ENCODE measurements at regions not wholly inside any gene's neighbourhood (a gene's known extent, or its start where the extent isn't known, plus 50 kb on each side); places are given as distances from the start of the nearest gene placed in this dataset.
"Not testable (repeated sequence)": the region's sequence is repeated elsewhere in the genome, so short reads cannot be mapped to it uniquely, and the experiment has no call there.

DNA sequence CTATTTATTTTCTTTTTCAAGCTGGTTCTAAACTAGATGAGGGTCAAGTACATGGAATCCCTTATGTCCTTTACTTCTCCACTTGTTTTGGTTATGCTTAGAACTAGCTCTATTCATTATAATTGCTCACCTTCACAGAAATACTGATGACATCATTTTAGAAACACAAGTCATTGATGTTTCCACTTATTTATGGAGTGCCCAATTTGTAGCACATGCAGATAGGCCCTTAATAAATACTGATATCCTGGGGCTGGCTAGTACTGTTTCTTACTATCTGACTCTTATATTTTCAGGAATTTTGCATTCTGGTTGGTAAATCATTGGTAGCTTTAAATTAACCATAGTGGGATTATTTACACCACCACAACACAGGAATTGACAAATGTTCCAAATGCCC lies 112.2 kb downstream of the NAA11 start:
- FAIRE-seq = no peak

DNA sequence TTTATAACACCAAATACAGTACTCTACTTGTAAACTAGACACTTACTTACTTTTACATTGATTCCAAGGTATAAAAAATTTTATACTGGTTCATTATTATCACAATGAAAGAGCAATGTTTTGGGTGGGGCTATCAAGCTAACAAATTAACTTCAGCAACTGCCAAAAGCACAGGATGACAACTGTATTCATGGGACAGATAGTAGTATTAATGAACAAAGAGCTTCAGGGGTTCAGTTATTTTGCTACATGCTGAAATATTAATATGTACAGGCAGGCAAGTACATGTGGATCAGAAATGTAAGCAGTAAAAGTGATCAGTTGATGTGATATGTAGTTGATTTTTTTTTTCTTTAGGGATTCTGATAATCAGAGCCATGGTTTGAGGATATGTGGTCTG lies 112.9 kb downstream of the NAA11 start:
- no peak for FAIRE-seq

DNA sequence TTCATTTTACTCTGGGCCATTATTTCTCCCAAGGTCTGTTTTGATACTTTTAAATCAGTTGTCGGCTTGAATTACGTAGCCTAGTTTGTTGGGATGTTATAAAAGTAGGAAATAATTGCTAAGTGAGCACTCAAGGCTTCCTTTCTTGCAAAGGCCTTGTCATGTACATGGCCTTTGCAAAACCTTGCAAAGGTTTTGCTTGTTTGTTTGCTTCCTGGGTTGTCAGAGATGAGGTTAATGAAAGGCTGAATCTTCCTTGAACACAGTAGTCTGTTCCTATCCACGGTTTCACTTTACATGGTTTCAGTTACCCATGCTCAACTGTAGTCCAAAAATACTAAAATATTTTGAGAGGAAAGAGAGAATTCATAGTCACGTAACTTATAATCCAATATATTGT lies 113.5 kb downstream of the NAA11 start:
- no peak for FAIRE-seq

DNA sequence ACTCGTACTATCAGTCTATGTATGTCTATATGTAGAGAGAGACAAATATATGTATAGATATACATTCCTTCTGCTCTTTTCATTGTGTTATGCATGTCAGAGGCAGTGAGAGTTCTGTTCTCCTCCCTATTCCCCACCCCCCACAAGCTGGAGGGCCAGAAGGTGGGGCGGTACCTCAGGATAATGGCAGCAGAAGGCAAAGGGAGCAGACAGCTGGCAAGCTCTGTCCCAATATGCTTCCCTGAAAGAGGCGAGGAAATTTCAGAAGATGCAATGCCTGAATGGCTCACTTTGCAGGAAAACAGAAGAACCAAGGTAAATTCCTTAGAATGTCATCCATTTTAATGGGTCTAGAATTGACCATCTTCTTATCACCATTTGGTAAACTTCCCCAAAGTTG lies 114.4 kb downstream of the NAA11 start:
- no peak for FAIRE-seq

DNA sequence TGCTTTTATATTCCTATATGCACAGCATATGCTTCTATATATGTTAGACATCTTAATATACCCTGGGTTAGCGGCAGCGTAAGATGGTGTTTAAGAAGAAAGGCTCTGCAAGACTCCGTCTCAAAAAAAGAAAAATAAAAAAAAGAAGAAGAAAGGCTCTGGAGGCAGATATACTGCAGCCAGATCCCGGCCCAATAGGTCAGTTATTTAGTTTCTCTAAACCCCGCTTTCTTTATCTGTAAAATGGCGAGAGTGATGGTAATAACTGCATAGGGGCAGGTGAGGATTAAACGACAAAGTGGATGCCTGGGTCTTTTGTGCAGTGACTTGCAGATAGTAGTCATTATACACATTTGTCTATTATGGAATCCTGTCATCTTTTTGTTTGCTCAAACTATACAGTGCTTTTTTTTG lies 115.2 kb downstream of the NAA11 start:
- FAIRE-seq = no peak

DNA sequence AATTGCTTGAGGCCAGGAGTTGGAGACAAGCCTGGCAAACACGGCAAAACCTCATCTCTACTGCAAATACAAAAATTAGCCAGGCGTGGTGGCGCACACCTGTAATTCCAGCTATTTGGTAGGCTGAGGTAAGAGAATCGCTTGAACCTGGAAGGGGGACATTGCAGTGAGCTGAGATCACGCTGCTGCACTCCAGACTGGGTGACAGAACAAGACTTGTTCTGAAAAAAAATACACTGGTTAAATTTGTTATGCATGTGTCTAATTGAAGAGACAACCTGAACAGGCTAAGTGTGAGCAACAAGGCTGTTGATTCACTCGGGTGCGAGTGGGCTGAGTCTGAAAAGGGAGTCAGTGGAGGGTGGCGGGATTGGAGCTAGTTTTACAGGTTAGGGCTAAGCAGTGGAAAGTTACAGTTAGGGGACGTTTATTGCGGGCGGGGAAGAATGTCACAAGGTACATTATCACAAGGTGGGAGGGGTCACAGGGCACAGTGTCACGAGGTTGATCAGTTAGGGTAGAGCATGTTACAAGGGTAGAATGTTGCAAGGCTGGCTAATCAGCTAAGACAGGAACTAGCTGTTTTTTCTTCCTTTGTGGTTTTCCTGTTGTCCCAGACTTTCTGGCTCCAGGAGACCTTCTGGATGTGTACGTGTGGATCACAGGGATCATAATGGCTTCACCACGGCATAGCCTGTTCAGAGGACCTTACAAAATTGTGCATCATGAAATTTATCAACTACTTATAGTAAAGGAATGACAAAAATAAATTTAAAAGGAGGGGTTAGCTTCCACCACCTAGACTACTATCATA lies 115.8 kb downstream of the NAA11 start:
- no peak for FAIRE-seq

DNA sequence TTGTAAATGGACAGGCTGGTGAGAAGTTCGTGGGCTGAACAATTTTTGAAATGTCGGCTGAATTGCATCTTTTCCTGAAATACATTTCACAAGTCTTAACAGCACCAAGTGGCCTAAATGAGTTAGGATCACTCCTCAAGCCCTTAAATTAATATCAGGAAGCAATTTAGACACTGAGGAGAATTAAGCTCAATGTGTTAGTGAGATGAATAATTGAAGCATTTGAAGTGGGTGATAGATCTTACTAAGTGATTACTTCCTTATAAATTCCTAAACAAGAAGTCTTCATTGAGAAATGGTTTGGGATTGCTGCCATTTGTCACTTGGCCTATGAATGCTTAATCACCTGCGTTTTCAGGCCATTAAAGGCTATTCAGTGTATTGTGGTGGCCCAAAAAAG lies 116.8 kb downstream of the NAA11 start:
- no peak for FAIRE-seq

DNA sequence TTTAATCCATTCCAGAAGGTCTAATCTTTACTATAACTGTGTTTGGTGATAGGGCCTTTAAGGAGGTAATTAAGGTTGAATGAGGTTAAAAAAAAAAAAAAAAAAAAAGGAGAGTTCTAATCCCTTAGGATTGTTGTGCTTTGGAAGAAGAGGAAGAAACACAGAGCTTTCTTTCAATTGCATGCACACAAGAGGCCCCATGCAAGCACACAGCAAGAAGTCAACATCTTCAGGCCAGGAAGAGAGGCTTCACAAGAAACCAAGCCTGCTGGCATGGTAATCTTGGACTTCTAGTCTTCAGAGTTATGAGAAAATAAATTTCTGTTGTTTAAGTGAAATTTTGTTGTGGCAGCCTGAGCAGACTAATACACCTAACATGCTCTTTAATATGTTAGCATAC lies 118.6 kb downstream of the NAA11 start:
- no peak for FAIRE-seq

DNA sequence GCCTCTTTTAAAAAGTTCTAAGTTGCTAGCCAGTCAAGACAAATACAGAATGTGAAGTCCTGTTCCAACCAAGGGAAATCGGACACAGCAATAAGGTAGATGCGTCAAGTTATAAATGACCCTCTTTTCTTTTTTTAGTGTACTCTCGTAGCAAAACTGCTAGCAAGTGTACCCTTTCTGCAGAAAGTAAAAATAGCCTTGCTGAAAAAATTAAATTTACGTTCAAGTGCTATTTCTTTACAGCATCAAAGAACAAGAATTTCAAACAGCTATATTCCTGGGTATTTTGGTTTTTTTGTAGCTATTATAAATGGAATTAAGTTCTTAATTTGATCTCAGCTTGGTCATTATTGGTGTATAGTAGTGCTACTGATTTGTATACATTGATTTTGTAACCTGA lies 119.2 kb downstream of the NAA11 start:
- no peak for FAIRE-seq

DNA sequence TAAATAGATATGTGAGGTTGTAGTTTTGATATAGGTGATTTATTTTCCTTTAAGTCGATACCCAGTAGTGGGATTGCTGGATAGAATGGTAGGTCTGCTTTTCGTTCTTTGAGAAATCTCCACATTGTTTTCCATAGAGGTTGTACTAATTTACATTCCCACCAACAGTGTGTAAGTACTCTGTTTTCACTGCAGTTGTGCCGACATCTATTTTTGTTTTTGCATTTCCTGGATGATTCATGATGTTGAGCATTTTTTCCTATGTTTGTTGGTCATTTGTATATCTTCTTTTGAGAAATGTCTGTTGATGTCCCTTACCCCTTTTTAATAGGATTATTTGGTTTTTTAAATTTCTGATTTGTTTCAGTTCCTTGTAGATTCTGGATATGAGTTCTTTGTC lies 120.7 kb downstream of the NAA11 start:
- no peak for FAIRE-seq

DNA sequence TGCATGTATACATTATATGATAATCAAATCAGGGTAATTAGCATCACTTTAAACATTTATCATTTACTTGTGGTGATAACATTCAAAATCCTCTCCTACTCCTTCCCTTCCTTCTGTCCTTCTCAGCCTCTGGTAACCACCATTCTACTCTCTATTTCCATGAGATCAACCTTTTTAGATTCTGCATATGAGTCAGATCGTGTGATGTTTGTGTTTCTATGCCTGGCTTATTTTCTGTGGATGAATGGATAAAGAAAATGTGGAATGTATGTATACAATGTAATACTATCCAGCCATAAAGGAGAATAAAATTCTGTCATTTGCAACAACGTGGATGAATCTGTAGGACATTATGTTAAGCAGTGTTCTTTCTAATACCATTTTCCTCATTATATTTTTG lies 123.9 kb downstream of the NAA11 start:
- FAIRE-seq = no peak

DNA sequence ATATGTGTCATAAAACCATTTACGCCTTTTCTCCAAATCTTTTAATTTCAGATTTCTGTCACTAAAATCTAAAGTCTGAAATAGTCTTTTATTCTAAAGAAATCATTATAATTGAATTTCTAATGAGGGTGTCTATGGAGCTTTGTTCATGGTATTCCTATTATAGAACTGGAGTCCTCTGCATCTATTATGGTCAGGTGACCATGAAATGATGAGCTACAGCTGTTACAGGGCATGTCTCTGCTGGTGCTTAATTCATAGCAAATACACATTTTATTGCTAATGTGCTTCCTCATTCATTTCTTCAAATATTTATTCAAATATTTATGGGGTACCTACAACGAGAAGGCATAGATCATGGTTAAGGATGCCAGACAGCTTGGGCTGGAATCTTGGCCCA lies 126.1 kb downstream of the NAA11 start:
- FAIRE-seq = no peak

DNA sequence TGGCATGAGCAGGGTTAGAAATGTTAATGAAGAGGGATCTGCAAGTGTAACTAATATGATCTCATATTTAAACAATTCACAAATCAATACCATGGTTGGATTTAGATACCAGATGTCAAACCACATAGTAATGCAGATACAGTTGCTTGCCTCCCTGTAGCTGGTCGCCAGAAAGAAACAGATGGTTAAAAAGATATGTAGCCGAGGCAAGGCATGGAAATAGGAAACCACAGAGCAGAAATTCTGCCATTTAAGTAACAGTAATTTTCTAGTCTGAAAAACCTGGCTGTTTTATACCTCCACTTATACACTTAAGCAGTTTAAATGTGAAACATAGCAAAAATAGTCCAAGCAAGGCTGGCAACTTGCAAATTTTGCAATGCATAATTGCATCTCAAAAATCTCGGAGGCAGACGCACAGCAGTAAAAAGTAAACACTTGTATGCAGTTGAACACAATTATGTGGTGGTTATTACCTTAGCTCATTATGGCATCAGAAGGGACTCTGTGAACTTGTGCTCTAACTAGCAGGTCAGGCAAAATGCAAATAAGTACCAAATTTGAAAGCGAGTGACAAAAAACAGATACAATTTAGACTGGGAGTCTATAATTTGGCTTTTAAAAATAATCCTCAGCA lies 126.8 kb downstream of the NAA11 start:
- FAIRE-seq = no peak

DNA sequence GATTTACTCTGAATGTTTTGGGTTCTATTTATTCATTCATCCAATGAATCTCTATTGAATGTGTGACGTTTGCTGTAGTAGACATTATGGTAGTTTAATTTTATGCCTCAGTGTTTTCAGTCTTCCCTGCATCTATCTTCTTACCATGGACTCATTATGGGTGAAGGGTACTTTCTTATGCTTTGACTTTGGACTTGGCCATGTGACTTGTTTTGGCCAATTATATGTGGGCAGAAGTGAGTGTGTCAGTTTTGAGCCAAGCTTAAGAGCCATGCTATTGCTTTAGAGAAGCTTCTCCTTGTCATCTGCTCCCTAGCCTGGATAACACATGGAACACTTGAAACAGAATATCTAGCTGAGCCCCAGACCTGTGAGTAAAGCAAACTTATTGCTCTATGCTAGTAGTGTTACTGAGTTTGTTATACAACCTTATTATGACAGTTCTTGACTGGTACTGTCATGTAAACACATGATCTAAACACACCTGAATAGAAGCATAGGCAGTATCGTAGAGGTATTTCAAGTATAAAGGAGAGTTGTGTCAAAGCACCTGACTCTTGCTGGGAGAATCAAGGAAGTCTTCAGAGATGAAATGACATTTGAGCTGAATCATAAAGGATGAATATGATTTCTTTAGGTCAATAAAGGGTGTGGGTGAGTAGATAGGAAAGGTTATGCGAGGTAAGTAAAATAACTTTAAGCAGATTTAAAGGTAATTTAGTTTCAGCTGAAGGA lies 128.4 kb downstream of the NAA11 start:
- no peak for FAIRE-seq

DNA sequence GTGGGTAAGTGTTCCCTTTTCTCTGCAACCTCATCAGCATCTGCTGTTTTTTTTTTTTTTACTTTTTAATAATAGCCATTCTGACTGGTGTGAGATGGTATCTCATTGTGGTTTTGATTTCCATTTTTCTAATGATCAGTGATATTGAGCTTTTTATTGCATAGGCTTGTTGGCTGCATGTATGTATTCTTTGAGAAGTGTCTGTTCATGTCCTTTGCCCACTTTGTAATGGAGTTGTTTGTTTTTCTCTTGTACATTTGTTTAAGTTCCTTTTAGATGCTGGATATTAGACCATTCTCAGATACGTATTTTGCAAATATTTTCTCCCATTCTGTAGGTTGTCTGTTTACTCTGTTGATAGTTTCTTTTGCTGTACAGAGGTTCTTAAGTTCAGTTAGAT lies 134.6 kb downstream of the NAA11 start:
- not testable (repeated sequence) for FAIRE-seq

DNA sequence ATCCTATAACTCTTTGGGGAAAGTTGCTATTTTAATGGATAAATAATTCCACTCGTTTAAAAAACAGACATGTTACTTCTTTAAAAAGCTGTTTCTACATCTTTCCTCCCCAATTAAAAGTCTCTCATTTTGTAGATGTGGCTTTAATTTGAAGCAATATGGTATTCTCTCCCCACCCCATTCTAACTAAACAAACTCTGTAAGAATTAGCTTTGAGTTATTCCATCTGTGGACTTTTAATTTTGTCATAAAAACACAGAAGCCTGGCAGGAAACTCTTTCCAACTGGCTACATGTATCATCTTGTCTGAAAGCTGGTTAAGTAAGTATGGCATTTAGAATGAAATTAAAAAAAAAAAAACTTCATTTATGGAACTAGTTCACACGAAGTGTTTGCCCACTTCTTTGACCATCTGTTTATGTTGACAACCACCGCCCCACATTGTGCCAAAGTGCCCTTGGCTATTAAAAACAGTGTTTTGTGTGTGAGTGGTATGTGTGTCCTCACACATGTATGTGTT lies 140.3 kb downstream of the NAA11 start:
- no peak for FAIRE-seq

DNA sequence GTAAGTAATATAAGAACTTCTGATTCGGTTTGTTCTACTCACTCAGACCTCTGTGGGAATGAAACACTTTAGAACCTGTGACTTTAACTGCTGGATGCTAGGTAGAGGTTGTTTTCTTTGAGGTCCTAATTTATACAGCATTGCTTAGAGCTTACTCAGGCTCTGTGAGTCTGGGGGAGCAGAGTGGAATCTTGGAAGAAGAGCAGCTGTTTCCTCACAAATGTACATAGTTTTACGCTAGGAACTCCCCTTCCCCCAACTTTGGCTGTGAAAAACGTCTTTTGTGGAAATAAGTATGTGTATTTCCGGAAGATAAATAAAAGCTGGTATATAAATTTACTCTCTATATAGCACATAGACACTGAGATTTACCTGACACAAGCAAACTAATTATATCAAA lies 141.4 kb downstream of the NAA11 start:
- FAIRE-seq = no peak

DNA sequence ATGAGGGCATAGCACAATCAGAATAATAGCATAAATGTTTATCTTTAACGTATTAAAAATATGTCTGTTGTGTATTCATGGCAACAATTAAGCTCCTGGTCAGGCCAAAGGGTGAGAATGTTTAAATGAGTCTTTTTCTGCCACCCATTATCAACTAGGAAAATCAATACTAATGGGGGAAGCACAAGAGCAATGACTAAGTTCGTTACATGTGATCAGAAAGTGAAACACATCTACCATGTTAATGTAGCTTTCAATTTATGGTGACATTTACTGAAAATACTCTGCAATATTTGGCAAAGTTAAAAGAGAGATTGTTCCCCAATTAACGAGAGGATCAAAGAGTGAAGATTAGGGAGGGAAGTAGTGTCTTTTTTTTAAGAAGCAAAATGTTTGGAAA lies 143.7 kb downstream of the NAA11 start:
- no peak for FAIRE-seq

DNA sequence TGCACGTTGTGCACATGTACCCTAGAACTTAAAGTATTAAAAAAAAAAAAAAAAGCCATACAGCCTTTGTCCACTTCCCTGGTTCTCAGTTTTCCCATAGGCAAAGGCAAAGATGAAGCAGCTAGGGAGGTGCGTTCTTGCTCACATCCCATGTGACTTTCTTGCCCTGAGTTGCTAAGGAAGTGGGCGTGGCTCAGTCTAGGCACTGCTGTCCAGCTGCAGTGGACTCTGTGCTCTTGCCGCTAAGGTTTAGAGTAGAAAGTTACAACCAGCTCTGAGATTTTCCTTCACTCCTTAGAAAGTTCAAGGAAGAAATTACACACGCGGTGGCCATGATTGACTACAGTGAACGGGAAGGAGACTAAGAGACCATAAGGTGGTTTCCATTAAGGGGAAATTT lies 144.7 kb downstream of the NAA11 start:
- no peak for FAIRE-seq

DNA sequence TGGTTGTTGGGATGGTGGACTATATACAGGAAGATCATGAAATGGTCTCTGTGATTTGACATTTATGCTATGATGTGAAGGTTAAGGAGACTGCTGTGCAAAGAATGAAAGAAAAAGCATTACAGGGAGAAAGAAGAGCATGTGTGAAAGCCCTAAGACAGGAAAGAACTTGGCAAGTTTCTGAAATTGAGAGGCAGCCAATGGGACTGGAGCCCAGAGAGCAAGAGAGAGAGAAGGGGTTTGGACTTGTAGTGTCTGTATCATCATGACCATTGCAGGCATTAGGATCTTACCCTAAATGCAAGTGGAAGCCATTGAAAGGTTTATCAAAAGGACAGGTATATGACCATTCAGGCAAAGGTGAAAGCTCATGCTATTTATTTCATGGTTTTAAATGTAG lies 147.1 kb downstream of the NAA11 start:
- no peak for FAIRE-seq

DNA sequence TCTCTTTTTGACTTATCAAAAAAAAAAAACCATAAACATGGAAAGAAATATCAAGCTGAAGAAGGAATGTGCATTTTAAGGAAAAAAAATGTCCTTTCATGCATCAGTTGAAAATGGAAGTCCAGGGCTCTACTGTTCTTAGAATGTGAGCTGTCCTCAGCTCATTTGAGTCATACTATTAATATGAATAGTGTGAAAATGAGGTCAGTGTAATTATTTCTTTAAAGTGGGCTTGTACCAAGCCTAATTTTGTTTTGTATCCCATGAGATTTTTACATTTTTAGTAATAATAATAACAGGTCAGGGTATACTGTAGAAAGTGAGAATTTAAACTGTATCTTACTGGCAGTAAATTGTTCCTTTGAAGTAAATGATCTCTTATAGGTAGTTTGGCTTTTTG lies 148.5 kb downstream of the NAA11 start:
- FAIRE-seq = no peak

DNA sequence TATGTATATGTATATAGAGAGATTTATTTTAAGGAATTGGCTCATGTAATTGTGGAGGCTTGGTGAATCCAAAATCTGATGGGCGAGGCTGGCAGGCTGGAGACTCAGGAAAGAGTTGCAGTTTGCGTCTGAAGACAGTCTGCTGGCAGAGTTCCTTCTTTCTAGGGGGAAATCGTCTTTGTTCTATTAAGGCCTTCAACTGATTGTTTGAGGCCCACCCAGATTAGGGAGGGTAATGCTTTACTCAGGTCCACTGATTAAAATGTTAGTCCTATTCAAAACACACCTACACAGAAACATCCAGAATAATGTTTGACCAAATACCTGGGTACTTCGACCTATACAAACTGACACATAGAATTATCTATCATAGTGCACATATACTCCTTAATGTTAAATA lies 149.5 kb downstream of the NAA11 start:
- no peak for FAIRE-seq

DNA sequence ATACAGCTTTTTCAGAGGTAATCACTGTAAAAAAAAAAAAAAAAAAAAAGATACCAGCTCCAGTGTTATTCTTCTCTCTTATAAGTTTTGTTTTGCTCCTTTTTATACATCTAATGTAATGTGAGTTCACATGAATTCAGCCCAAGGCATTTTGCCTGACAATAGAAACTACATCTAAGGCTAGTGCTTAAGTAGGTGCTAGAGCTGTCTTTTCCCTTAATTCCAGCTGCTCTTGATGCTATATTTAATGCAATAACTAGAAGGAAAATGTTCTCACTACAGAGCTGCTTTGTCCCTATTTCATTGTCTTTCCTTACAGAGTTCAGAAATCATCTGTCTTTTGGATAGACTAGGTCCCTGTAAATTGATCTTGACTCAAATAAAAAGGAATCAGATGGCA lies 150.1 kb downstream of the NAA11 start:
- no peak for FAIRE-seq

All from G401.6 (cell line).